T-helper 9 cell (primary cell): ENCODE measurements at regions not wholly inside any gene's neighbourhood (a gene's known extent, or its start where the extent isn't known, plus 50 kb on each side); places are given as distances from the start of the nearest gene placed in this dataset.

ENCODE experiments used
- DNase-seq: peaks from one replicate; pipeline ENCODE4 v3.0.0-alpha.2; 2020

DNA sequence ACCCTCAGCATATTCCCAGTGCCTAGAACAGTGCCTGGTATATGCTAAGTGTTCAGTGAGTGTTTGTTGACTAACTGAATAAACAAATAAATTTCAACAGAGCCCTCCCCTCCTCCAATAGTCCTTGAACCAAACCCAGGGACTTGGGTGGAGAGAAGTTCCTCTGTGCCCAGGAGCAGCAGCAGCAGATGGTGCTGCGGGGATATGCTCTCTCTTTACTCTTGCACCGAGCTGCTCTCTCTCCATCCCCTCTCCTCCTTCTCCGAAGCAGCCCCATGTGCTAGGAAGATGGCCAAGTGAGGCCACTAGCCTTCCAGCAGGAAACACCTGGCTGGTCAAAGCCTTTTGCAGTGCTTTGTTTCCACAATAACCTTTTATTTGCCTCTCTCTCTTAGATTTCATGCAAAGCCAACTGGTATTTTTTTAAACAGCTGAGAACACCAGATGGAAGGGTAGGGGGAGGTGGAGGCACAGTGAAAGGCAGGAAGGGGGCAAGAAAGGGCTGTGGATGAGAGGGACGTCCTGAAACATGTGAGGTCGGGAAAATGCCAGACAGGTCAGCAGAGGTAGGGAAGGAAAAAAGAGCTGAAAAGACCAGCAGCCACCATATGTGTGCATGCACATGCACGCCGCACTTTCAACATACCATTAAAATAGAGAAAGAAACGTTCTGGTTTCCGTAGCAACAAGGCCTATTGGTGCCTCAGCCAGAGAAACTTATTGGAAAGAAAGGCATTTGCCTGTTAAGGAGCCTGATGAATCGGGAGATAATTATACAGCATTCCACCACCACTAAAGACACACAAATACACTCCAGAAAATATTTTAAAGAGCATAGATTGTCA lies 78.9 kb downstream of the EMP1 start:
- DNase-seq: no peak

DNA sequence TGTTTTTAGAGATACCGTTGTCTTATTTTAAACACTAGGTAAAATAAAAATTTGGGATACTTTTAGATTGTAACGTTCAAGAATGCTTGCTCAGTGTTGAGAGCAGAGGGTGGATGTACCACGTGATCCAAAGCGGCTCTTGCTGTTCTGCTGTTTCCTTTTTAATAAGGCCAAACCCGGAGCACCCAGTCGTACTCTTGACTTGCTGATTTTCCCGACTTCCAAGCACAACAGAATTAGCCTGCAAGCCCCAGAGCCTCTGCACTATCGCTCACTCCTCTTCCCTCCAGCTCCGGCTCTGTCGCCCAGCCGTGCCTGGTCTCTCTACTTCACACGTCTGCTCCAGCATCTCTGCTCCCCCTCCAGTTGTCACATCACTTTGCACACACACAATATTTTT lies 77.3 kb downstream of the EMP1 start:
- no peak for DNase-seq

DNA sequence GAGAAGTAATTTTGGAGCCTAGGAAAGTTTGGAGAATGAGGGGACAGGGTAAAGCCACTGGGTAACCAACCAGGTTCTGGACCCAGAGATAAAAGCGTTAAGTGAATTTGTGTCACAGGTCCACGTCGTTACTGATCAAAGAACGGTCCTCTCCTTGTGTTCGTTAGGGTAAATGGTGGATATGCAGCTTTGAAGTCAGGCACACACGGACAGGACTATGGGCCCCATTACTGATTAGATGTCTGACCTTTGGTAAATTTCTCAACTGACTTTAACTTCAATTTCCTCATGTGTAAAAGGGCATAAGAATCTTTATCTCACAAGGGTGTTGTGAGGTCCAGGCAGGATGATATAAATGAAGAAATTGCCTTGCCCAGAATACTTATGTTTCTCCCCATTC lies 76.6 kb downstream of the EMP1 start:
- no peak for DNase-seq

DNA sequence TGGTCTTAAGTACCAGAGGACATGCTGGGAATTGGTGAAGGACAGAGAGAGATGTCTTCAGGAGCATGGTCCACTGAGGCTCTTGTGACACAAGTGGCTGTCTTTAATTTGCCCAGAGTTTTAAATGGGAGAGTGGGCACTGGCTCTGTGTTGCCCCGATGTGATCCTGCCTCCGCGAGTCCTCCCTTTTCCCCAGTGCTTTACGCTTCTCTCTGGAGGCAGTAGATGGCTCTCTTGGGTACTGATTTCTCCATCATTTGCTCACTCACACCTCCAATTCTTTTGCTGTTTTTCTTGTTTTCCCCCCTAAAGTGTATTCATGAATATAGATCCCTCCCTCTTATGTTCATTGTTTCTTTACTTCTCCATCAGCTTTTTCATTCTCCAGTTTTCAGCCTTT lies 74.3 kb downstream of the EMP1 start:
- no peak for DNase-seq
